Karpas-422 (cell line): ENCODE measurements at regions not wholly inside any gene's neighbourhood (a gene's known extent, or its start where the extent isn't known, plus 50 kb on each side); places are given as distances from the start of the nearest gene placed in this dataset.

Source experiments
- DNase-seq: peaks from one replicate; pipeline ENCODE4 v3.0.0-alpha.2; 2015
- H2AFZ ChIP-seq: fragments of 200-600 bp; sonication (generic); 2 replicates; pipeline ENCODE4 v1.6.1; 2014; ENCODE audit warnings: antibody characterized with exemption, low read length, mixed read lengths
- H3K27ac ChIP-seq: fragments of 200-600 bp; sonication (generic); 2 replicates; pipeline ENCODE4 v1.5.1; 2014; ENCODE audit warnings: mild to moderate bottlenecking, low read length, moderate library complexity
- H3K27me3 ChIP-seq: fragments of 200-600 bp; sonication (generic); 2 replicates; pipeline ENCODE4 v1.6.1; 2014; ENCODE audit warnings: low read length, mixed read lengths
- H3K36me3 ChIP-seq: fragments of 200-600 bp; sonication (generic); 2 replicates; pipeline ENCODE4 v1.6.1; 2014; ENCODE audit warnings: low read length, mixed read lengths; ENCODE audit not compliant: insufficient read depth
- H3K4me1 ChIP-seq: fragments of 200-600 bp; sonication (generic); 2 replicates; pipeline ENCODE4 v1.6.1; 2014; ENCODE audit warnings: mild to moderate bottlenecking, low read length, mixed read lengths
- H3K4me2 ChIP-seq: fragments of 200-600 bp; sonication (generic); 2 replicates; pipeline ENCODE4 v1.6.1; 2014; ENCODE audit warnings: low read length, low read depth, mild to moderate bottlenecking; ENCODE audit not compliant: poor library complexity, severe bottlenecking
- H3K4me3 ChIP-seq: fragments of 200-600 bp; sonication (generic); 2 replicates; pipeline ENCODE4 v1.5.1; 2014; ENCODE audit warnings: mild to moderate bottlenecking, antibody characterized with exemption, low read length, mixed read lengths
- H3K79me2 ChIP-seq: fragments of 200-600 bp; sonication (generic); 2 replicates; pipeline ENCODE4 v1.6.1; 2014; ENCODE audit warnings: mild to moderate bottlenecking, low read length, mixed read lengths
- H3K9ac ChIP-seq: fragments of 200-600 bp; sonication (generic); 2 replicates; pipeline ENCODE4 v1.6.0; 2014; ENCODE audit warnings: low read length
- H3K9me2 ChIP-seq: fragments of 200-600 bp; sonication (generic), shearing (Covaris generic); replicated peaks from 2 replicates; pipeline ENCODE4 v1.6.0; 2014; ENCODE audit warnings: mild to moderate bottlenecking, low read length, moderate library complexity; ENCODE audit not compliant: insufficient read depth
- H3K9me3 ChIP-seq: fragments of 300-700, 200-600 bp; sonication (generic); 2 replicates; pipeline ENCODE4 v1.6.1; 2014; ENCODE audit warnings: low read length, mixed read lengths
- H4K20me1 ChIP-seq: fragments of 200-600 bp; sonication (generic); 2 replicates; pipeline ENCODE4 v1.6.1; 2014; ENCODE audit warnings: mild to moderate bottlenecking, antibody characterized with exemption, low read length, low read depth; ENCODE audit not compliant: insufficient read depth

DNA sequence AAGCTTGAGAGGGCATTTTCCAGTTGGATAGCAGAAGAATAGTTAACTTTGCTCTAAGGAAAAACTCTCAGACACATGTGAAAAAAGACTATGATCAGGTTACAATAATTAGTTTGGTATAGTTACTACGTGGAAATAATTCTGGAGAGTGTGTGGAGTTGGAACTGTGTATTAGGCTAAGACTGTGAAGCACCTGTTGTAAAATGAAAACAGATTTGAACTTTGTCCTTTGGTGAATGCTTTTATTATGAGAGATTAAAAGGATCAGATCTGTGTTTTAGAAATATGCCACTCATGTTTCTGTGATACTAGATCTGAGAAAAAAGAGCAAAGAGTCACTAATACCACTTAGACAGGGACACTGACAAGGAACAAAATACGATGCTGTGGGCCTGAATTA is 807.5 kb upstream of the ATXN8OS start:
- Histone ChIP-seq H3K27ac (no peak overlapping the region), H3K79me2 (no peaks in the 10 kb centered on the region), H4K20me1 (no peaks in the 10 kb centered on the region), H3K9me3 (no peaks in the 10 kb centered on the region), H3K4me1 (peaks cover 7% of the 10 kb centered on the region; the same call in 1 of the 2 replicates), H3K9ac (no peak overlapping the region), H3K4me2 (no peak overlapping the region), H3K4me3 (no peak overlapping the region), H3K27me3 (no peaks in the 10 kb centered on the region), H3K9me2 (no peaks in the 10 kb centered on the region), H3K36me3 (no peaks in the 10 kb centered on the region), H2AFZ (peak overlapping the region; percentile 60; the same call in 1 of the 2 replicates)
- no peak for DNase-seq

DNA sequence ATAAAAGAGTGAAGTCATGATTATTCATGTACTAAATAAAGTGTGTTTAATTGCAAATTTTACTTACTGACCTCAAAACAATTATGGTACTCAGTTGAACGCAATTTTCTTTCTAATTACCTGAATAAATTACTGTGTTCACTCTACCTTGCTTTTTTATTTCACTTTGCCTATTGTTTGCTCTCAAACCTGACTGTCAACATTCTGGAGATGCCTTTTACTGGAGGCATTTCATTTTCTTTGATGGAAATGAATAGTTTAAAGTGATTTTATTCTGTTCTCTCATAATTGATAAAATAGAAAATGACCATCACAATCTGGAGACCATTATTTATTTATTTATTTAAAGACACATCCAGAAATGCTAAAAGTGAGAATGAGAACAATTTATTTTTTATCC is 811.5 kb upstream of the ATXN8OS start:
- no peak for DNase-seq
- no peaks in the 10 kb centered on the region for H4K20me1 ChIP-seq
- H3K4me2 ChIP-seq: peak overlapping the region; percentile 10
- no peaks in the 10 kb centered on the region for H3K9me2 ChIP-seq
- no peak overlapping the region for H3K27ac ChIP-seq
- H3K9me3 ChIP-seq: peaks cover 3% of the 10 kb centered on the region
- H3K79me2 ChIP-seq: no peaks in the 10 kb centered on the region
- H2AFZ ChIP-seq: peak overlapping the region; percentile 21; the same call in 1 of the 2 replicates
- H3K36me3 ChIP-seq: no peaks in the 10 kb centered on the region
- H3K9ac ChIP-seq: no peak overlapping the region
- peaks cover 7% of the 10 kb centered on the region; the same call in 1 of the 2 replicates for H3K4me1 ChIP-seq
- H3K4me3 ChIP-seq: 0 out of 2 replicates have a peak overlapping the region, but pooled peaks have one; percentile 20
- no peaks in the 10 kb centered on the region for H3K27me3 ChIP-seq

DNA sequence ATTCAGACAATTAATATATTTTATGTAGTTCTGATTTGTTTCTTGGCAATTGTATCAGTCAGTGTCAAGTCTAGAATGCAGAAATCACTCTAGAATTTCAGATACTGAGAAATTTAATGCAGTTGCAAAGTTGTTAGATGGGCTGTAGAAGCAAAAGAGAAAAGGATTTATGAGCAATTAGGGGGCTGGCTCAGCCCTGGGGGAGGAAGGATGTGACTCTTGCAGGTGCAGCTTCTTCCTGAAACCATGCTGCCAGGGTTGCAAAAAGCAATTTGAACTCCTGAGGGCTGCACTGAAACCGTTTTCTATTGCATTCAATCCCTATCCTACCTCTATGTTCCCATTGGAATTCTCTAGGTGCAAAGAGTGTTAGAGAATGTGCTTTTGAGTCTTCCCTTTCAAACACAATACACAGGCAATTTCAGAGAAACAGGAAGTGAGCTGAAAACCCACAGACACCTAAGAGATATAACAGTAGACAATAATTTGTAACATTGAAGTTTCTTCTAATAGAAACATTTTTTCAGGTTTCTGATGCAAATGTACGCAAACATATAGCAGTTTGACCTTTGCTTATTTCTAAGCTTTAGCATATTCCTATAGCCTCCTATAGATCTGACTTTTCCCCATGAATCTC is 814.7 kb upstream of the ATXN8OS start:
- H3K36me3 ChIP-seq: no peaks in the 10 kb centered on the region
- no peaks in the 10 kb centered on the region for H3K9me2 ChIP-seq
- no peak overlapping the region for H3K9ac ChIP-seq
- H2AFZ ChIP-seq: peak overlapping the region; percentile 87; the same call in 1 of the 2 replicates
- DNase-seq: no peak
- no peaks in the 10 kb centered on the region for H3K79me2 ChIP-seq
- H3K9me3 ChIP-seq: peaks cover 4% of the 10 kb centered on the region
- no peak overlapping the region for H3K27ac ChIP-seq
- H3K27me3 ChIP-seq: no peaks in the 10 kb centered on the region
- no peak overlapping the region for H3K4me3 ChIP-seq
- no peaks in the 10 kb centered on the region for H4K20me1 ChIP-seq
- no peak overlapping the region for H3K4me2 ChIP-seq
- H3K4me1 ChIP-seq: peaks cover 12% of the 10 kb centered on the region; the same call in 1 of the 2 replicates

DNA sequence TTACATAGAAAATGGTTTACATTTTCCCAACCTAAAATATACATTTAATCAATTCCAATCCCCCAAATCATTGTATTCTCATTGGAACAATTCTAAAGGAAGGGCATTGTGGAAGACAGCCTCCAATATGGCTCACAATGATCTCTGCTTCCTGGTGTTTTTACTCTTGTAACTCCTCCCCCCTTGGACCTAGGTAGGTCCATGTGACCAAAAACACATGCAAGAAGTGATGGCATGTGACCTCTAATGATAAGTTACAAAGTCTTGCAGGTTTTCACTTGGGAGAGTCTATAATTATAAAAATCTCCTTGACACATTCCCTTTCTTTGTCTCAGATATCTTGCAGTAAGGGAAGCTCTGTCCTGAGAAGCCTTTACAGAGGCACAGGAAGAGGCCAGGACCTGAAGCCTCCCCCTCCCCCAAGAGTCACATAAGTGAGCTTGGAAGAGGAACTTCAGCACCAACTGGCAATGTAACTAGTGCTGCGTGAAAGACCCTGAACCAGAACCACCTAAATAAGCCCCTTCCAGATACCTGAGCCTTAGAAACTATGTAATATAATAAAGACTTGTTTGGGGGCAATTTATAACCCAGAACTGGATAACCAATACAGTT is 816.2 kb upstream of the ATXN8OS start:
- no peaks in the 10 kb centered on the region for H4K20me1 ChIP-seq
- no peak overlapping the region for H3K9ac ChIP-seq
- H3K36me3 ChIP-seq: no peaks in the 10 kb centered on the region
- H3K79me2 ChIP-seq: no peaks in the 10 kb centered on the region
- DNase-seq: no peak
- H3K9me2 ChIP-seq: no peaks in the 10 kb centered on the region
- H2AFZ ChIP-seq: peak overlapping the region; percentile 22; the same call in 1 of the 2 replicates
- H3K27ac ChIP-seq: no peak overlapping the region
- H3K4me1 ChIP-seq: peaks cover 12% of the 10 kb centered on the region; the same call in 1 of the 2 replicates
- peaks cover 4% of the 10 kb centered on the region for H3K9me3 ChIP-seq
- no peak overlapping the region for H3K4me3 ChIP-seq
- no peak overlapping the region for H3K4me2 ChIP-seq
- H3K27me3 ChIP-seq: no peaks in the 10 kb centered on the region

DNA sequence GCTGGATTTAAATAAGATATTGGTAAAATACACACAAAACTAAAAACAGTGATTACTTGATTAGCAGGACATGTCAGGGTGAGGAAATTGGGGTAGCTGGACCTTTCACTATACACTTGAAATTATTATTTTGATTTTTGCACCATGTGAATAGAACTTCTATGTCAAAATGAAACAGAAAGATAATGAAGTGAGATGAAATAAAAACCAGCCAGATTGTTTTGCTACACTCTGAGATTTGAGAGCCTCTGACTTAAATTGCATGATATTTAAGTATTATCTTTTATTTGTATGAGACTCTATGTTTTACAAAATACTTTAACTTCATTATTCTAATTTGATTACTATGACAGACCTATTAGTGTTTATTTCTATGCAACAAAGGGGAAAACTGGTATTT is 819.6 kb upstream of the ATXN8OS start:
- H3K27ac ChIP-seq: no peak overlapping the region
- H3K9me2 ChIP-seq: no peaks in the 10 kb centered on the region
- peaks cover 5% of the 10 kb centered on the region; the same call in 1 of the 2 replicates for H3K4me1 ChIP-seq
- H3K4me3 ChIP-seq: no peak overlapping the region
- no peaks in the 10 kb centered on the region for H3K36me3 ChIP-seq
- H3K27me3 ChIP-seq: no peaks in the 10 kb centered on the region
- no peak for DNase-seq
- no peaks in the 10 kb centered on the region for H3K79me2 ChIP-seq
- H3K4me2 ChIP-seq: peak overlapping the region; percentile 24
- H3K9ac ChIP-seq: no peak overlapping the region
- no peaks in the 10 kb centered on the region for H4K20me1 ChIP-seq
- H2AFZ ChIP-seq: peak overlapping the region; percentile 86
- peaks cover 4% of the 10 kb centered on the region for H3K9me3 ChIP-seq

DNA sequence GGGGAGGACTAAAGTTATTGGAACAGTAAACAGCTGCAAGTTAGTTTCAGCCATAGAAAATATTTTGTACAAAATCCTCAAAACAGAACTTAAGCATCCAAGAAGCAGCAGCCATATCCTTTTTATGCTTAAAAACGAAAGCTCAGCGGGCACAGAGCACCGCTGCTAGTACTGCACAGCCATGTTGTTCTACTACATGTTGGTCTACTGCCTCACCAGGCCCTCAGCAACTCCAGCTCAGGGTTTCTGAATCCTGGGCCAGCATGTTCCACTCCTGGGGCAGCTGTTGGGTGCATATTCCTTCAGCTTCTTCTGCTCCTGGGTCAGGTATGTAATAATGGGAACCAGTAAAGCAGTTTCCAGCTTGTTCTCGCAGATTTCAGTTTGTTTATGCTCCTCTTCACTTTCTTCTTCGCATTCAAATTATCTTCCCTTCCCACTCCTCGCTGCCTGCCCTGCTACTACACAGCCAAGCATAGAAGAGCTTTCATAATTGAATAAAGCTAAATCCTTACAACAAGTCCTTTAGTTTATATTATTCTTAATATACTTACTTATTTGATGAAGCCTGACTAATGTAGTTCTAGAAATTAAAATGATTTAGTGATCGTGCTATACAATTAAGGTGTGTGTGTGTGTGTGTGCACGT is 820.5 kb upstream of the ATXN8OS start:
- Histone ChIP-seq H3K4me3 (no peak overlapping the region), H3K4me1 (peaks cover 5% of the 10 kb centered on the region; the same call in 1 of the 2 replicates), H3K9ac (no peak overlapping the region), H3K27ac (no peak overlapping the region), H3K4me2 (no peak overlapping the region), H4K20me1 (no peaks in the 10 kb centered on the region), H2AFZ (peak overlapping the region; percentile 86), H3K27me3 (no peaks in the 10 kb centered on the region), H3K79me2 (no peaks in the 10 kb centered on the region), H3K9me3 (peaks cover 4% of the 10 kb centered on the region), H3K36me3 (no peaks in the 10 kb centered on the region), H3K9me2 (no peaks in the 10 kb centered on the region)
- no peak for DNase-seq

DNA sequence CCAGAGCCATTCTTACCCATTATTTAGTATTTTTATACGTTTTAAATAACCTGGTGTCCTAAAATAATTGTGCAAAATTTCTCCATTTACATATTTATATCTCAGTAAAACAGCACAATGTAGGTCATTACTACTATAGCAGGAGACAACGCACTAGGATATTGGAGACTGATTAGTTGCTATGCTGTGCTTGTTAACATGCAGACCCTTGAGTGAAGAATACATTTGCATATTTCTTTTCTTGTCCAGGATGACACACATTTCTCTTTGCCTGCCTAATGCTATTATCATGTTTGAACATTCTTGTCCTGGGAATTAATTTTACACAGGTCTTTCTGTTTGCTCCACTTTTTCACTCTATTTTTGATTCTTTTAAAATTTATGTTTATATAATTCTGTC is 823.8 kb upstream of the ATXN8OS start:
- no peak for DNase-seq
- Histone ChIP-seq H2AFZ (no peak overlapping the region), H3K36me3 (no peaks in the 10 kb centered on the region), H3K27me3 (no peaks in the 10 kb centered on the region), H3K9ac (no peak overlapping the region), H3K4me3 (no peak overlapping the region), H3K27ac (no peak overlapping the region), H4K20me1 (no peaks in the 10 kb centered on the region), H3K9me3 (no peaks in the 10 kb centered on the region), H3K4me1 (peaks cover 9% of the 10 kb centered on the region; the same call in 1 of the 2 replicates), H3K79me2 (no peaks in the 10 kb centered on the region), H3K4me2 (no peak overlapping the region), H3K9me2 (no peaks in the 10 kb centered on the region)

DNA sequence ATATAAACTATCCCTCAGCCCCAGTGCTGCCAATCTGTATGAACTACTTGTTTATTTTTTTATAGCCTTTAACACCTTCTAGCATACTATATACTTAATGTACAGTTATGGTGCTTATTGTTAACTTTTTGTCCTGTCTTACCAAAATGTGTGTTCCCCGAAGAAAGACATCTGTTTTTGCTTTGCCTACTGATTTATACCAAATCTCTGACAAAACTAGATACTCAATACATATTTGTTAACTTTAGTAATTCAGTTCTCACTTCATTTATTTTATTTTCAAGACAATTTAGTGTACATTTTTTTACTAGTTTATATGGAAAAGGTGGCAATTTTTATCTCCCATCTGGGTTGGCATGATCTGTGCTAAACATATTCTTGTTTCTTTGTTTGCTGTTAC is 824.3 kb upstream of the ATXN8OS start:
- no peaks in the 10 kb centered on the region for H3K79me2 ChIP-seq
- H3K27me3 ChIP-seq: no peaks in the 10 kb centered on the region
- H3K9me2 ChIP-seq: no peaks in the 10 kb centered on the region
- no peak overlapping the region for H3K4me3 ChIP-seq
- no peaks in the 10 kb centered on the region for H4K20me1 ChIP-seq
- no peak overlapping the region for H3K4me2 ChIP-seq
- H3K9me3 ChIP-seq: no peaks in the 10 kb centered on the region
- H3K9ac ChIP-seq: no peak overlapping the region
- H3K36me3 ChIP-seq: no peaks in the 10 kb centered on the region
- 0 out of 2 replicates have a peak overlapping the region, but pooled peaks have one; percentile 39 for H2AFZ ChIP-seq
- H3K4me1 ChIP-seq: peaks cover 6% of the 10 kb centered on the region; the same call in 1 of the 2 replicates
- H3K27ac ChIP-seq: no peak overlapping the region
- DNase-seq: no peak
